Activated CD8-positive, alpha-beta T cell treated with anti-CD3 and anti-CD28 coated beads for 36 hours (primary cell): ENCODE measurements at regions not wholly inside any gene's neighbourhood (a gene's known extent, or its start where the extent isn't known, plus 50 kb on each side); places are given as distances from the start of the nearest gene placed in this dataset.

Experiments
- ATAC-seq: fragments of 200-7000 bp; cut with Tn5 transposase; one replicate; pipeline ENCODE4 v1.10.0; 2021; ENCODE audit warnings: mild to moderate bottlenecking, moderate library complexity
- CTCF ChIA-PET: fragments of 350-600 bp; sonication (Branson Sonifier 250); formaldehyde crosslinking; loops from one replicate; lab custom pipeline; 2021; ENCODE audit warnings: antibody characterized with exemption; lab: Charles Lee
- POLR2A ChIA-PET: fragments of 350-600 bp; sonication (Branson Sonifier 250); formaldehyde crosslinking; loops from one replicate; lab custom pipeline; 2021; ENCODE audit warnings: antibody characterized with exemption; lab: Charles Lee
- DNase-seq: peaks from one replicate; pipeline ENCODE4 v3.0.0-alpha.2; 2020
- H3K27ac Mint-ChIP-seq: one replicate; pipeline ENCODE4 v1.8.0; 2021; ENCODE audit warnings: mild to moderate bottlenecking, mixed read lengths
- H3K27me3 Mint-ChIP-seq: one replicate; pipeline ENCODE4 v1.8.0; 2021; ENCODE audit warnings: mixed read lengths
- H3K36me3 Mint-ChIP-seq: one replicate; pipeline ENCODE4 v1.8.0; 2021; ENCODE audit warnings: low read depth, mixed read lengths
- H3K4me1 Mint-ChIP-seq: one replicate; pipeline ENCODE4 v1.8.0; 2021; ENCODE audit warnings: low read depth, mixed read lengths
- H3K4me3 Mint-ChIP-seq: one replicate; pipeline ENCODE4 v1.8.0; 2021; ENCODE audit warnings: mild to moderate bottlenecking, moderate library complexity, mixed read lengths
- H3K9me3 Mint-ChIP-seq: one replicate; pipeline ENCODE4 v1.8.0; 2021; ENCODE audit warnings: mixed read lengths
- CTCF ChIP-seq: fragments of 200-600 bp; IDR thresholded peaks from one replicate; pipeline ENCODE4 v1.8.0; 2022; ENCODE audit warnings: antibody characterized with exemption, mild to moderate bottlenecking
- intact Hi-C: fragments of 100-400 bp; cut with micrococcal nuclease; formaldehyde crosslinking; loops from one replicate; pipeline ENCODE4 v1.10.0; 2022

- peaks cover 5% of the 10 kb centered on the region for H3K4me1 Mint-ChIP-seq
- no peak overlapping the region for H3K4me3 Mint-ChIP-seq
- no peaks in the 10 kb centered on the region for H3K36me3 Mint-ChIP-seq
- no peaks in the 10 kb centered on the region for H3K9me3 Mint-ChIP-seq
- TF ChIP-seq CTCF = no peak
- H3K27me3 Mint-ChIP-seq = peaks cover 6% of the 10 kb centered on the region
- intact Hi-C loops = no loop called here
- H3K27ac Mint-ChIP-seq = no peak overlapping the region
- CTCF ChIA-PET = no interaction called here
- POLR2A ChIA-PET = no interaction called here
- ATAC-seq (peak; percentile 30), DNase-seq (peak; percentile 7)
These were observed 384.6 kb downstream of the STK39 start for GRCh38 chr2:167862782-167863181.

GRCh38 chr2:167862296-167862695 is 385.1 kb downstream of the STK39 start:
- H3K27me3 Mint-ChIP-seq = peaks cover 6% of the 10 kb centered on the region
- no peak overlapping the region for H3K27ac Mint-ChIP-seq
- no peak for DNase-seq
- H3K36me3 Mint-ChIP-seq = no peaks in the 10 kb centered on the region
- peaks cover 5% of the 10 kb centered on the region for H3K4me1 Mint-ChIP-seq
- H3K9me3 Mint-ChIP-seq = no peaks in the 10 kb centered on the region
- ATAC-seq = no peak
- no peak for TF ChIP-seq CTCF
- no peak overlapping the region for H3K4me3 Mint-ChIP-seq
- intact Hi-C loops = no loop called here
- CTCF ChIA-PET = no interaction called here
- POLR2A ChIA-PET = no interaction called here

GRCh38 chr2:167861574-167862193 is 385.7 kb downstream of the STK39 start:
- no peak overlapping the region for H3K4me3 Mint-ChIP-seq
- intact Hi-C loops = no loop called here
- H3K27me3 Mint-ChIP-seq = peaks cover 6% of the 10 kb centered on the region
- ChIA-PET CTCF (no interaction called here), POLR2A (no interaction called here)
- no peak for TF ChIP-seq CTCF
- no peaks in the 10 kb centered on the region for H3K36me3 Mint-ChIP-seq
- ATAC-seq (no peak), DNase-seq (no peak)
- H3K27ac Mint-ChIP-seq = no peak overlapping the region
- H3K9me3 Mint-ChIP-seq = no peaks in the 10 kb centered on the region
- H3K4me1 Mint-ChIP-seq = peaks cover 5% of the 10 kb centered on the region

- Mint-ChIP-seq H3K4me3 (no peak overlapping the region), H3K27ac (no peak overlapping the region), H3K4me1 (peaks cover 5% of the 10 kb centered on the region), H3K9me3 (no peaks in the 10 kb centered on the region), H3K36me3 (no peaks in the 10 kb centered on the region), H3K27me3 (peaks cover 5% of the 10 kb centered on the region)
- DNase-seq (no peak), ATAC-seq (no peak)
- no peak for TF ChIP-seq CTCF
- ChIA-PET POLR2A (no interaction called here), CTCF (no interaction called here)
- intact Hi-C loops = no loop called here
These were observed 387.3 kb downstream of the STK39 start for GRCh38 chr2:167860082-167860481.

- ATAC-seq (no peak), DNase-seq (no peak)
- Mint-ChIP-seq H3K27ac (no peak overlapping the region), H3K36me3 (no peaks in the 10 kb centered on the region), H3K9me3 (no peaks in the 10 kb centered on the region), H3K4me3 (no peak overlapping the region), H3K27me3 (peaks cover 5% of the 10 kb centered on the region), H3K4me1 (peaks cover 5% of the 10 kb centered on the region)
- CTCF ChIA-PET = no interaction called here
- TF ChIP-seq CTCF = no peak
- intact Hi-C loops = no loop called here
- POLR2A ChIA-PET = no interaction called here
These were observed 387.7 kb downstream of the STK39 start for GRCh38 chr2:167859676-167860075.
